ENCODE measurements at regions not wholly inside any gene's neighbourhood (a gene's known extent, or its start where the extent isn't known, plus 50 kb on each side); places are given as distances from the start of the nearest gene placed in this dataset.

- no peak for TF ChIP-seq ZNF274 (IDR thresholded peaks at IDR 0.05; ENCODE audit: low read depth, low read length)
- TF ChIP-seq YY1 (IDR thresholded peaks at IDR 0.05; ENCODE audit: insufficient read depth, insufficient read length), result no peak
These were observed 193.7 kb downstream of the PTPN20 start for GRCh38 chr10:47104786-47105385.

Measured in NT2/D1 (cell line).